H1 (cell line): ENCODE measurements at regions not wholly inside any gene's neighbourhood (a gene's known extent, or its start where the extent isn't known, plus 50 kb on each side); places are given as distances from the start of the nearest gene placed in this dataset.

Experiments
- CTCF ChIA-PET: fragments of 300-600 bp; sonication (Branson Sonifier 250); formaldehyde crosslinking; loops from one replicate; lab custom pipeline; 2021; ENCODE audit not compliant: partially characterized antibody; lab: Charles Lee
- POLR2A ChIA-PET: fragments of 300-600 bp; sonication (Branson Sonifier 250); formaldehyde crosslinking; loops from one replicate; lab custom pipeline; 2021; ENCODE audit warnings: inconsistent platforms; ENCODE audit not compliant: partially characterized antibody; lab: Charles Lee
- DNase-seq, 2 experiments: peaks; one replicate each; pipeline versions ENCODE4 v3.0.0 to v3.0.0-alpha.2; 2010 to 2022; ENCODE audit warnings: low spot score in 2 of 2, low read depth in 1 of 2, mixed read lengths in 1 of 2
- FAIRE-seq: peaks from 2 replicates; lab custom pipeline; 2011; peaks lifted over from hg19 to GRCh38; lab: Jason Lieb, UNC
- H2AFZ ChIP-seq: 2 replicates; pipeline ENCODE4 v1.8.1; 2012; ENCODE audit warnings: low read length, inconsistent platforms
- H2AK5ac ChIP-seq: 2 replicates; pipeline ENCODE4 v1.6.1; 2013; ENCODE audit warnings: low read depth, low read length
- H2BK120ac ChIP-seq: replicated peaks from 2 replicates; pipeline ENCODE3; 2013; ENCODE audit warnings: low read depth, low read length, inconsistent platforms
- H2BK12ac ChIP-seq: 2 replicates; pipeline ENCODE4 v1.6.1; 2013; ENCODE audit warnings: low read depth, low read length
- H2BK15ac ChIP-seq: 2 replicates; pipeline ENCODE4 v1.6.1; 2013; ENCODE audit warnings: low read length
- H2BK20ac ChIP-seq: 2 replicates; pipeline ENCODE4 v1.6.1; 2013; ENCODE audit warnings: low read length
- H2BK5ac ChIP-seq: 2 replicates; pipeline ENCODE4 v1.6.1; 2013; ENCODE audit warnings: low read depth, low read length
- H3K14ac ChIP-seq: 2 replicates; pipeline ENCODE4 v1.6.1; 2013; ENCODE audit warnings: inconsistent platforms; ENCODE audit not compliant: insufficient read length
- H3K18ac ChIP-seq: 2 replicates; pipeline ENCODE4 v1.6.1; 2013; ENCODE audit warnings: low read length; ENCODE audit errors: extremely low read depth
- H3K23ac ChIP-seq: 2 replicates; pipeline ENCODE4 v1.6.1; 2013; ENCODE audit warnings: inconsistent platforms; ENCODE audit not compliant: insufficient read length
- H3K23me2 ChIP-seq: 2 replicates; pipeline ENCODE4 v1.6.1; 2013; ENCODE audit warnings: low read depth, low read length
- H3K27ac ChIP-seq: 2 replicates; pipeline ENCODE4 v1.6.1; 2011; ENCODE audit warnings: low read depth, low read length, inconsistent platforms
- H3K27me3 ChIP-seq, 4 experiments: replicated peaks in 1 of 4; 1 replicate in 1 of 4; 2 replicates in 3 of 4; pipeline versions ENCODE4 v1.6.1 to v1.8.1; 2011 to 2013; ENCODE audit warnings: low read length in 3 of 4, mild to moderate bottlenecking in 3 of 4, inconsistent platforms in 2 of 4, mixed read lengths in 2 of 4, moderate library complexity in 1 of 4; ENCODE audit not compliant: control insufficient read depth in 3 of 4, insufficient read depth in 3 of 4; ENCODE audit errors: extremely low read depth in 1 of 4
- H3K36me3 ChIP-seq, 4 experiments: 2 replicates each; pipeline versions ENCODE4 v1.6.1 to v1.8.1; 2011 to 2013; ENCODE audit warnings: mild to moderate bottlenecking in 4 of 4, low read length in 3 of 4, moderate library complexity in 2 of 4, control low read depth in 1 of 4, inconsistent platforms in 1 of 4; ENCODE audit not compliant: insufficient read depth in 4 of 4, control insufficient read depth in 2 of 4
- H3K4ac ChIP-seq: replicated peaks from 2 replicates; pipeline ENCODE3; 2013; ENCODE audit warnings: low read length, low read depth, mixed read lengths, inconsistent platforms; ENCODE audit not compliant: insufficient read length
- H3K4me1 ChIP-seq, 4 experiments: replicated peaks in 1 of 4; 1 replicate in 1 of 4; 2 replicates in 3 of 4; pipeline versions ENCODE4 v1.6.1 to v1.8.1; 2011 to 2013; ENCODE audit warnings: low read length in 3 of 4, inconsistent platforms in 2 of 4, mixed read lengths in 1 of 4; ENCODE audit not compliant: insufficient read depth in 4 of 4, control insufficient read depth in 3 of 4
- H3K4me2 ChIP-seq, 2 experiments: 2 replicates each; pipeline versions ENCODE4 v1.6.1 to v1.8.1; 2011 to 2013; ENCODE audit warnings: low read depth in 2 of 2, low read length in 2 of 2, control low read depth in 1 of 2, inconsistent platforms in 1 of 2, mild to moderate bottlenecking in 1 of 2; ENCODE audit not compliant: insufficient read depth in 1 of 2
- H3K4me3 ChIP-seq, 4 experiments: fragments of 200-600, 300-600 bp in 1 of 4; sonication (generic), shearing (Covaris generic), sonication (Bioruptor Twin) in 1 of 4; 2 replicates each; pipeline versions ENCODE4 v1.5.1 to v1.8.1; 2011 to 2016; ENCODE audit warnings: low read length in 4 of 4, low read depth in 3 of 4, control low read depth in 2 of 4, inconsistent platforms in 2 of 4, mild to moderate bottlenecking in 2 of 4, mixed read lengths in 1 of 4, moderate library complexity in 1 of 4; ENCODE audit not compliant: insufficient read depth in 2 of 4; ENCODE audit errors: extremely low read depth in 1 of 4
- H3K56ac ChIP-seq: replicated peaks from 2 replicates; pipeline ENCODE3; 2013; ENCODE audit warnings: low read depth, mild to moderate bottlenecking, mixed read lengths, low read length, inconsistent platforms; ENCODE audit not compliant: insufficient read length
- H3K79me1 ChIP-seq: 2 replicates; pipeline ENCODE4 v1.6.1; 2013; ENCODE audit warnings: low read depth, low read length, control low read depth
- H3K79me2 ChIP-seq, 2 experiments: 2 replicates each; pipeline versions ENCODE4 v1.6.1 to v1.8.1; 2012 to 2013; ENCODE audit warnings: low read length in 2 of 2, mild to moderate bottlenecking in 2 of 2, inconsistent platforms in 1 of 2; ENCODE audit not compliant: insufficient read depth in 2 of 2, control insufficient read depth in 1 of 2
- H3K9ac ChIP-seq, 4 experiments: replicated peaks in 1 of 4; 1 replicate in 1 of 4; 2 replicates in 3 of 4; pipeline versions ENCODE4 v1.6.1 to v1.8.1; 2011 to 2013; ENCODE audit warnings: low read depth in 3 of 4, low read length in 3 of 4, control low read depth in 2 of 4, mild to moderate bottlenecking in 2 of 4, moderate library complexity in 2 of 4, inconsistent platforms in 1 of 4; ENCODE audit errors: extremely low read depth in 1 of 4
- H3K9me3 ChIP-seq, 2 experiments: 2 replicates each; pipeline versions ENCODE4 v1.6.1 to v1.8.1; 2012 to 2013; ENCODE audit warnings: mild to moderate bottlenecking in 2 of 2, moderate library complexity in 2 of 2, control low read depth in 1 of 2, inconsistent platforms in 1 of 2, low read depth in 1 of 2, low read length in 1 of 2, mixed read lengths in 1 of 2; ENCODE audit not compliant: insufficient read depth in 2 of 2
- H4K20me1 ChIP-seq, 2 experiments: replicated peaks in 1 of 2; 2 replicates each; pipeline versions ENCODE3 to v1.8.1; 2011 to 2013; ENCODE audit warnings: inconsistent platforms in 2 of 2, low read length in 2 of 2, mild to moderate bottlenecking in 1 of 2; ENCODE audit not compliant: insufficient read depth in 2 of 2, control insufficient read depth in 1 of 2
- H4K5ac ChIP-seq: 2 replicates; pipeline ENCODE4 v1.6.1; 2013; ENCODE audit warnings: low read length, low read depth, mixed read lengths, inconsistent platforms; ENCODE audit not compliant: insufficient read length
- H4K8ac ChIP-seq: 2 replicates; pipeline ENCODE4 v1.8.0; 2013; ENCODE audit warnings: mild to moderate bottlenecking, moderate library complexity, low read length, inconsistent platforms; ENCODE audit not compliant: insufficient read depth; ENCODE audit errors: extremely low read depth
- H4K91ac ChIP-seq: replicated peaks from 2 replicates; pipeline ENCODE3; 2013; ENCODE audit warnings: low read length, mixed read lengths, inconsistent platforms; ENCODE audit not compliant: insufficient read length
- BRCA1 ChIP-seq: IDR thresholded peaks from 2 replicates; pipeline ENCODE4 v1.6.1; 2012; ENCODE audit warnings: low read depth, low read length, improper control_type of control experiment
- CBX8 ChIP-seq: fragments of 300-800, 300-1000 bp; sonication (generic); IDR thresholded peaks from 2 replicates; pipeline ENCODE4 v1.7.1; 2016; ENCODE audit warnings: low read depth, low read length, borderline replicate concordance
- CEBPB ChIP-seq: IDR thresholded peaks from 2 replicates; pipeline ENCODE4 v1.6.1; 2012; ENCODE audit warnings: low read depth, low read length
- CTBP2 ChIP-seq: IDR thresholded peaks from 2 replicates; pipeline ENCODE4 v1.7.0; 2011; ENCODE audit warnings: borderline replicate concordance, mild to moderate bottlenecking, moderate library complexity, mixed read lengths, low read length; ENCODE audit not compliant: insufficient read depth, insufficient read length
- EP300 ChIP-seq, 2 experiments: IDR thresholded peaks; 1 replicate in 1 of 2; 2 replicates in 1 of 2; pipeline ENCODE4 v1.6.1; 2011 to 2012; ENCODE audit warnings: low read depth in 2 of 2, low read length in 2 of 2, mild to moderate bottlenecking in 2 of 2, borderline replicate concordance in 1 of 2, inconsistent platforms in 1 of 2, moderate library complexity in 1 of 2
- FOSL1 ChIP-seq: IDR thresholded peaks from 2 replicates; pipeline ENCODE4 v1.6.1; 2011; ENCODE audit warnings: mild to moderate bottlenecking, low read depth, low read length, moderate library complexity; ENCODE audit not compliant: insufficient read depth
- GTF2F1 ChIP-seq: IDR thresholded peaks from 2 replicates; pipeline ENCODE4 v1.6.1; 2012; ENCODE audit warnings: low read depth, low read length, improper control_type of control experiment, borderline replicate concordance
- KDM1A ChIP-seq: fragments of 200-600, 300-600 bp; sonication (generic); IDR thresholded peaks from 2 replicates; pipeline ENCODE4 v1.7.1; 2016; ENCODE audit warnings: mild to moderate bottlenecking, low read length, borderline replicate concordance
- MAX ChIP-seq: IDR thresholded peaks from 2 replicates; pipeline ENCODE4 v1.6.1; 2012; ENCODE audit warnings: inconsistent platforms
- POLR2A ChIP-seq, 2 experiments: IDR thresholded peaks; 1 replicate in 1 of 2; 2 replicates in 1 of 2; pipeline ENCODE4 v1.6.1; 2011; ENCODE audit warnings: low read depth in 2 of 2, low read length in 2 of 2, mild to moderate bottlenecking in 2 of 2; ENCODE audit errors: control extremely low read depth in 1 of 2
- POLR2AphosphoS5 ChIP-seq: IDR thresholded peaks from 2 replicates; pipeline ENCODE4 v1.6.1; 2011; ENCODE audit warnings: low read depth, low read length
- POU5F1 ChIP-seq: IDR thresholded peaks from 2 replicates; pipeline ENCODE4 v1.6.1; 2011; ENCODE audit warnings: low read depth, mild to moderate bottlenecking, low read length, moderate library complexity
- RAD21 ChIP-seq, 2 experiments: IDR thresholded peaks in 1 of 2; conservative IDR thresholded peaks in 1 of 2; 2 replicates each; pipeline ENCODE4 v1.6.1; 2011; ENCODE audit warnings: low read depth in 2 of 2, low read length in 2 of 2, improper control_type of control experiment in 1 of 2, inconsistent platforms in 1 of 2, mild to moderate bottlenecking in 1 of 2, moderate library complexity in 1 of 2
- SIX5 ChIP-seq: IDR thresholded peaks from 2 replicates; pipeline ENCODE4 v1.6.1; 2011; ENCODE audit warnings: mild to moderate bottlenecking, low read depth, low read length
- SP1 ChIP-seq: IDR thresholded peaks from 2 replicates; pipeline ENCODE4 v1.6.1; 2011; ENCODE audit warnings: low read depth, low read length
- TAF7 ChIP-seq: optimal IDR thresholded peaks from 2 replicates; pipeline ENCODE3; 2011; ENCODE audit warnings: low read depth, mild to moderate bottlenecking, inconsistent platforms, low read length, moderate library complexity, borderline replicate concordance
- WGBS, 2 experiments: shearing (Covaris generic) in 1 of 2; methylation state at CpG; one replicate each; pipeline versions ENCODE4 v1.1.6 to v1.1.7; 2013 to 2015; ENCODE audit warnings: low lambda C conversion rate in 2 of 2, mixed read lengths in 2 of 2, inconsistent platforms in 1 of 2, low coverage in 1 of 2, missing lambda C conversion rate in 1 of 2; ENCODE audit not compliant: insufficient replicate concordance in 2 of 2, insufficient coverage in 1 of 2, insufficient read length in 1 of 2; ENCODE audit errors: extremely low coverage in 1 of 2, missing lambda C conversion rate in 1 of 2; 5-methylcytosine and 5-hydroxymethylcytosine counted together

- H4K91ac ChIP-seq, result no peak overlapping the region
- H4K8ac ChIP-seq, result no peak overlapping the region
- no peak overlapping the region for H2BK15ac ChIP-seq
- H2AK5ac ChIP-seq, result no peak overlapping the region
- no peaks in the 10 kb centered on the region for H3K9me3 ChIP-seq
- no peaks in the 10 kb centered on the region for H3K36me3 ChIP-seq
- H3K4me2 ChIP-seq, result no peak overlapping the region
- no peak overlapping the region for H3K14ac ChIP-seq
- no peak overlapping the region for H2BK12ac ChIP-seq
- no peak overlapping the region for H3K23ac ChIP-seq
- CTCF ChIA-PET, result no interaction called here
- H3K56ac ChIP-seq, result no peak overlapping the region
- WGBS, 2 experiments, result 92% methylated on average over 4 of the region's 4 CpGs; no CpG with 5 or more reads in 1 of the 2 experiments
- H3K27ac ChIP-seq, result no peak overlapping the region
- no peak overlapping the region for H2BK5ac ChIP-seq
- H3K23me2 ChIP-seq, result no peaks in the 10 kb centered on the region
- H2AFZ ChIP-seq, result no peak overlapping the region
- no peaks in the 10 kb centered on the region for H4K20me1 ChIP-seq
- no peaks in the 10 kb centered on the region for H3K4me1 ChIP-seq
- H3K79me1 ChIP-seq, result no peaks in the 10 kb centered on the region
- H3K79me2 ChIP-seq, result no peaks in the 10 kb centered on the region
- no peak overlapping the region for H3K4me3 ChIP-seq
- DNase-seq (no peak), FAIRE-seq (no peak)
- H3K18ac ChIP-seq, result no peak overlapping the region
- POLR2A ChIA-PET, result no interaction called here
- H4K5ac ChIP-seq, result no peak overlapping the region
- H2BK20ac ChIP-seq, result no peak overlapping the region
- H3K9ac ChIP-seq, result no peak overlapping the region
- no peak for TF ChIP-seq RAD21 (IDR thresholded peaks at IDR 0.05 in 1 of 2, conservative IDR thresholded peaks at IDR 0.05 in 1 of 2; ENCODE audit: low read depth in 2 of 2, low read length in 2 of 2)
- no peak for TF ChIP-seq MAX
- no peak for TF ChIP-seq CBX8
- TF ChIP-seq TAF7, result no peak
- TF ChIP-seq SIX5, result no peak
- TF ChIP-seq CTBP2, result no peak
- TF ChIP-seq EP300 (IDR thresholded peaks at IDR 0.05; ENCODE audit: borderline replicate concordance in 1 of 2, low read depth in 2 of 2, low read length in 2 of 2), result no peak
- no peak for TF ChIP-seq POU5F1
- no peak for TF ChIP-seq GTF2F1
- no peak for TF ChIP-seq SP1
- TF ChIP-seq BRCA1, result no peak
- no peak for TF ChIP-seq FOSL1
- no peak for TF ChIP-seq POLR2A (IDR thresholded peaks at IDR 0.05; ENCODE audit: control extremely low read depth in 1 of 2, low read depth in 2 of 2, low read length in 2 of 2)
- TF ChIP-seq KDM1A, result no peak
- no peak for TF ChIP-seq POLR2AphosphoS5
- no peak for TF ChIP-seq CEBPB
- no peak overlapping the region for H3K4ac ChIP-seq
- no peak overlapping the region for H2BK120ac ChIP-seq
- H3K27me3 ChIP-seq, result no peaks in the 10 kb centered on the region
Measured at GRCh38 chr1:188466539-188466938, 1637.8 kb downstream of the PLA2G4A start.
